Small intestine (tissue), 7 donors: ENCODE measurements at regions not wholly inside any gene's neighbourhood (a gene's known extent, or its start where the extent isn't known, plus 50 kb on each side); places are given as distances from the start of the nearest gene placed in this dataset.
"Not testable (repeated sequence)": the region's sequence is repeated elsewhere in the genome, so short reads cannot be mapped to it uniquely, and the experiment has no call there.

Experiments
- DNase-seq, 2 donors: peaks; one replicate each; pipeline versions ENCODE4 v3.0.0 to v3.0.0-alpha.2; 2013
- FAIRE-seq: peaks from 2 replicates; lab custom pipeline; 2012; peaks lifted over from hg19 to GRCh38; lab: Jason Lieb, UNC
- H3K27ac ChIP-seq, 3 donors: one replicate each; pipeline ENCODE4 v1.5.1; 2013; ENCODE audit warnings: low read length in 2 of 3, mild to moderate bottlenecking in 2 of 3, control low read depth in 1 of 3, inconsistent platforms in 1 of 3, low read depth in 1 of 3, moderate library complexity in 1 of 3
- H3K27me3 ChIP-seq, 3 donors: one replicate each; pipeline ENCODE4 v1.6.1; 2013; ENCODE audit warnings: low read length in 3 of 3, inconsistent platforms in 1 of 3; ENCODE audit not compliant: control insufficient read depth in 3 of 3, insufficient read depth in 3 of 3
- H3K36me3 ChIP-seq, 3 donors: one replicate each; pipeline ENCODE4 v1.6.1; 2013; ENCODE audit warnings: low read length in 3 of 3, inconsistent platforms in 1 of 3, low read depth in 1 of 3, mild to moderate bottlenecking in 1 of 3, moderate library complexity in 1 of 3; ENCODE audit not compliant: control insufficient read depth in 3 of 3, insufficient read depth in 2 of 3
- H3K4me1 ChIP-seq, 3 donors: one replicate each; pipeline ENCODE4 v1.6.1; 2013; ENCODE audit warnings: low read length in 2 of 3, inconsistent platforms in 1 of 3, low read depth in 1 of 3, mild to moderate bottlenecking in 1 of 3, moderate library complexity in 1 of 3; ENCODE audit not compliant: control insufficient read depth in 3 of 3, insufficient read depth in 2 of 3
- H3K4me3 ChIP-seq, 3 donors: one replicate each; pipeline ENCODE4 v1.5.1; 2013; ENCODE audit warnings: low read length in 3 of 3, control low read depth in 1 of 3, inconsistent platforms in 1 of 3, low read depth in 1 of 3, mild to moderate bottlenecking in 1 of 3, moderate library complexity in 1 of 3
- H3K9me3 ChIP-seq, 2 donors: one replicate each; pipeline ENCODE4 v1.6.1; 2013; ENCODE audit warnings: low read depth in 1 of 2, low read length in 1 of 2; ENCODE audit not compliant: control insufficient read depth in 2 of 2, insufficient read depth in 1 of 2
- WGBS, 3 donors: extraction: QIAGEN DNeasy Blood & Tissue Kit; methylation state at CpG; one replicate each; pipeline ENCODE4 v1.1.7; 2013; 5-methylcytosine and 5-hydroxymethylcytosine counted together
- donor health status: healthy with polysubstance abuse.
- donor health status: control.
- donor health status: control.
- donor health status: Bipolar disorder and iron deficiency.
- donor health status: healthy.

DNA sequence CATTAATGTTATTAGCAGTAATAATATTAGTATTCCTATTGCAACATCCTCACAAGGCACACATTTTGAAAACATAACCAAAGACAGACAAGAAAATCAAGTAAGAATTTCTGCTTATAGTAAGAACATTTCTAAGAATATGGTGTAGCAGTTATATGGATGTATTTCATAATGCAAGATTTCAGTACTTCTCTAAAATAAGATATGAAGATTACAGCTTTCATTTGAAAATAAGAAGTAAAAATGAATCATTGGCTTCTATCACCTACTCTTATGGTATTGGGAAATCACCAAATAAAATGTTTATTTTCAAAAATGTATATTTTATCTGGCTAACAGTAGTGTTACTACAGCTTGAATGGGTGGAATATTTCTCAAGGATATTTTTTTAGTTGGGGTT, 103.8 kb upstream of the USP25 start:
- no peak for FAIRE-seq

DNA sequence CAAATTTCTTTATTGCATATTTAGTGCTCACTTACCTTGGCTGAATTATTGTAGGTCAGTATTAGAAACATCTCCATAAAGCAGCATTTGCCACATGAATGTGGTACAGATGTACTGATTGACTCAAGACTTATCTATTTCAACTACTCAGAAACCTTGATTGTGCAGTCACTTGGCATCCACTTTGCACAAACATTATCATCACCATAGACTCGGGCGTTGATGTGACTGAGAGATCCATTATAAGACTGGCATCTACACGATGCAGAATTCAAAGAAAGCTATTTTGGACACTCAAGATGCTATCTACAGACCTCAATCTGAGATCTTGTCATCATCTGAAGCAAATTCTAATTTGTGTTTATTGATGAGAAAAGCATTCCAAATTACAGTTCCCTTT, 102.8 kb upstream of the USP25 start:
- FAIRE-seq: no peak
- no peaks in the 10 kb centered on the region for H3K36me3 ChIP-seq
- 71 to 82% (median 80%) methylated on average over 3 of the region's 3 CpGs for WGBS, 3 donors

More for the DNA sequence above, 103.8 kb upstream of the USP25 start:
- H3K27ac ChIP-seq: no peak overlapping the region
- DNase-seq: no peak
- H3K4me3 ChIP-seq: no peak overlapping the region
- no peaks in the 10 kb centered on the region for H3K27me3 ChIP-seq
- H3K36me3 ChIP-seq: no peaks in the 10 kb centered on the region
- H3K9me3 ChIP-seq: no peaks in the 10 kb centered on the region
- H3K4me1 ChIP-seq: no peaks in the 10 kb centered on the region

DNA sequence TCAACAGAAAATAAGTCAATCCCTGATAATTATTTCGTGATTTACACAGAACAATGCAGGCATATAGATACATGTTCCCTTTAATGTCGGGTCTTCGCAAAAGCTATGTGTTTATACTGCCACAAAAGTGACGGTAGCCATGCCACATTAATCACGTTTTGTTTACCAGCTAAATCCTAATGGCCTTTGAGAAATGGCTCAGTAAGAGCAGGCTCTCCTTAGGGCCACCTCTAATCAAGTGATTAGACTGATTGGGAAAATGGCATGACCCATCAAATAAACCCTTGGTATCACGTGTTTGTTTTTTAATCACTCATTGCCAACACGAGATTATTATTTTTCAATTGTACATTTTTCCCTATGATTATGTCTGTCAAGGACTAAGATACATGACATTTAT, 102.0 kb upstream of the USP25 start:
- peak in 1 of 2 donors; percentile 12 for DNase-seq
- 24 to 37% (median 30%) methylated on average over 7 of the region's 7 CpGs for WGBS, 3 donors
- H3K4me3 ChIP-seq: no peak overlapping the region
- H3K36me3 ChIP-seq: no peaks in the 10 kb centered on the region
- no peaks in the 10 kb centered on the region for H3K27me3 ChIP-seq
- H3K27ac ChIP-seq: no peak overlapping the region
- FAIRE-seq: no peak
- H3K9me3 ChIP-seq: no peaks in the 10 kb centered on the region
- H3K4me1 ChIP-seq: no peaks in the 10 kb centered on the region

More for the DNA sequence above, 102.8 kb upstream of the USP25 start:
- DNase-seq: no peak
- Histone ChIP-seq H3K27ac (no peak overlapping the region), H3K27me3 (no peaks in the 10 kb centered on the region), H3K4me3 (no peak overlapping the region), H3K9me3 (no peaks in the 10 kb centered on the region), H3K4me1 (no peaks in the 10 kb centered on the region)

DNA sequence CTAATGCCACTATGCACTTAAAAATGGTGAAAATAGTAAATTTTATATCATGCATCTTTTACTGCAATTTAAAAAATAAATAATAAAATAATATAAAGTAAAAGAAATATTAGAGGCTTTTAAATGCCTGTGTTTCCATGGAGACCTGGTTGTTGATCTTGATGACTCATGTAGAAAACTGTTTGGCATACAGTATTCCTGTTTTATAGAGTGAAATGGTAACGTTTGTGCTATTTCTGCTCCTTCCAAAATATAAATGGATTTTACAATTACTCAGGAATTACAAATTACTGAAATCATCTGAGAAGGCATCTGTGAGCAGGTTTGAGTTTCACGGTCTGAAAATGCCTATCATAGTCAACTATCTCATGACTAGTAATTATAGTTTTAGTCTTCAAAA, 98.4 kb upstream of the USP25 start:
- H3K4me1 ChIP-seq: no peaks in the 10 kb centered on the region
- no peak overlapping the region for H3K4me3 ChIP-seq
- FAIRE-seq (no peak), DNase-seq (no peak)
- no peak overlapping the region for H3K27ac ChIP-seq
- H3K27me3 ChIP-seq: no peaks in the 10 kb centered on the region
- no peaks in the 10 kb centered on the region for H3K36me3 ChIP-seq
- WGBS, 3 donors: 25 to 28% (median 27%) methylated on average over 2 of the region's 2 CpGs
- H3K9me3 ChIP-seq: no peaks in the 10 kb centered on the region

DNA sequence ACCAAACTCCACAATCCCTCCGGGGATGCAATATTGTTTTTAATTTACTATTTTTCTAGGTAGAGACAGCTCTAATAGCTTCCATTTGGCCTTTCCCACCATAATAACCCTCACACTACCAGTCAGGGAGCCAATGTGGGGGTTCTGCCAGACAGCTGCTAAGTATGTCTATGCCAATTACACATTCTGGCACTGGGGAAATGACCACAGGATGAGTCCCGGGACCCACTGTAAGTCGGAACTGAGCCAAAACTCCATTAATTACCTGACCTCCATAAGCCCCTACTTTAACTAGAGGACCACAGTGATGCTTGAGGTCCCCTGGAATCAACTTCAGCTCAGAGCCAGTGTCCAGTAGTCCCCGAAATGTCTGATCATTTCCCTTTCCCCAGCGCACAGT, 95.2 kb upstream of the USP25 start:
- not testable (repeated sequence) for H3K27me3 ChIP-seq, H3K36me3 ChIP-seq, H3K9me3 ChIP-seq, H3K4me1 ChIP-seq, H3K4me3 ChIP-seq, H3K27ac ChIP-seq, DNase-seq, FAIRE-seq
- 78 to 79% (median 79%) methylated on average over 5 of the region's 5 CpGs for WGBS, 3 donors

DNA sequence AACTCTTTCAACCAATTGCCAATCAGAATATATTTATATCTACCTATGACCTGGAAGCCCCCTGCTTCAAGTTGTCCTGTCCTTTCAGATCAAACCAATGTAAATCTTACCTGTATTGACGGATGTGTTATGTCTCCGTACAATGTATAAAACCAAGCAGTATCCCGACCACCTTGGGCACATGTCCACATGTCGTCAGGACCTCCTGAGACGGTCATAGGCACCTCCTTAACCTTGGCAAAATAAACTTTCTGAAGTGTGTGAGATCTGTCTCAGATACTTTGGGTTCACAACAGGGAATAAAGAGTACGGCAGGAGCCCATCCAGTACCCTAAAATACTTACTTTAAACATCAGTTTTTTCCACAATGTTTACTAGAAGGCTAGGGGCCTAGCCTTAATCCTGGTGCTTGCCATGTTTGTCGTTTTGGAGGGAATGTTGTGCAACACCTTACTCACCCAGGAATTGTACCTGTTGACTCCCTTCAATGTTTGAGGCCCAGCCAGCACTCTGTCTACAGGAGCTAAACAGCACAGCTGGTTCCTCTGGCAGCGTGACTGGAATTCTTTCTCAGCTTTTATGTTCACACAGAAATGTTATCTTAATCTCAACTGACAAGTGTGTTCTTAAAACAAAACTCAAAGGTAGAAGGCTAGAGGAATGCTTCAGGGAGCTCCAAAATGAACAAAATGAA, 90.8 kb upstream of the USP25 start:
- no peaks in the 10 kb centered on the region for H3K4me1 ChIP-seq
- 68 to 78% (median 76%) methylated on average over 8 of the region's 8 CpGs for WGBS, 3 donors
- H3K4me3 ChIP-seq: no peak overlapping the region
- H3K27me3 ChIP-seq: no peaks in the 10 kb centered on the region
- no peaks in the 10 kb centered on the region for H3K36me3 ChIP-seq
- no peak overlapping the region for H3K27ac ChIP-seq
- DNase-seq: peak; percentile 23 to 25
- no peaks in the 10 kb centered on the region for H3K9me3 ChIP-seq
- FAIRE-seq: no peak

DNA sequence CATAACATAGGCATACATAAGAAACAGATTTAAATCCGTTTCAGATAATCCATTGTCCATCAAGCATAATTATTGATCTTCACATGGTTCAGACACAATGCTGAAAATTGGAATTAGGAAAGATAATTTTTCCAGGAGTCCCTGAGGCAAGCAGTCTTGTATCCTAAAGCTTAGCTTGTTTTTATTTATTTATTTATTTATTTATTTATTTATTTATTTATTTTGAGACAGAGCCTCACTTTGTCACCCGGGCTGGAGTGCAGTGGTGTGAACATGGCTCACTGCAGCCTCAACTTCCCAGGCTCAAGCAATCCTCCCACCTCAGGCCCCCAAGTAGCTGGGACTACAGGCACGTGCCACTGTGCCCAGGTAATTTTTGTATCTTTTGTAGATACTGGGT, 89.7 kb upstream of the USP25 start:
- FAIRE-seq, H3K4me3 ChIP-seq, DNase-seq, H3K27ac ChIP-seq, H3K27me3 ChIP-seq, H3K9me3 ChIP-seq, H3K36me3 ChIP-seq, H3K4me1 ChIP-seq: not testable (repeated sequence)
- WGBS, 3 donors: 87 to 93% (median 90%) methylated on average over 3 of the region's 3 CpGs

DNA sequence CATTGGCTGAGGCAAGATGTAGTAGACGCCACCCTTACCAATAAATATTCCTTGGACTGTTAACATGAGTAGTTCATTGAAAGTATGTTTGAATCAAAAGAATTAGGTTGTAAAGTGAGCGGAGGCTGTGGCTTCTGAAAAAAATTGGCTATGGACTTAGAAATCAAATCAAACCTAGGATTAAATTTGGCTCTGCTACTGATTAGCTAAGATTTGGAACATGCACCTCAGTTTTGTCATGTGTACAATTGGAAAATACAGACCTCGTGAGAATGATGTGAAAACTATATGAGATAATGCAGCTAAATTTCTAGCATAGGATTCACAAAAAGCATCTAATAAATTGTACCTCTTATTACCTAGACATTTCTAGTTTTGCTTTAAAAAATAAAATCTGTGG, 85.3 kb upstream of the USP25 start:
- H3K27ac ChIP-seq: no peak overlapping the region
- no peaks in the 10 kb centered on the region for H3K4me1 ChIP-seq
- H3K36me3 ChIP-seq: no peaks in the 10 kb centered on the region
- no peak overlapping the region for H3K4me3 ChIP-seq
- no peaks in the 10 kb centered on the region for H3K9me3 ChIP-seq
- DNase-seq (no peak), FAIRE-seq (no peak)
- no peaks in the 10 kb centered on the region for H3K27me3 ChIP-seq
- 86 to 89% (median 86%) methylated on average over 3 of the region's 3 CpGs for WGBS, 3 donors

DNA sequence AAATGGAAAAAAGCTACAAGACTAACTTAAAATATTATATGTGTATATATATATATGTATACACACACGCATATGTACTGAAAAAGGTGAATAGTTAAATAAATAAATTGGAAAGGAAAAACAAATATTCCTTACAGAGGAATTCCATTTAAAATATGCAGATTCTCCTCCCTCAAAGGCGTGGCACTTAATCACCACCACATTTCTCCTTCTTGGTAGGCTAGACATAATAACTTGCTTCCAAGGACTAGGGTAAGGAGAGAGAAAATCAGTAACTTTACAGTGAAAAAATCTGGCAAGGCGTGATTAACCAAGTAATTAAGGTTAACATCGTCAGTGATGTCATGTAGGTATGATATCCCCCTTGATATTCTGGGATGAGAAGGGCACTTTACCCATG, 84.0 kb upstream of the USP25 start:
- H3K27ac ChIP-seq: no peak overlapping the region
- FAIRE-seq: no peak
- no peaks in the 10 kb centered on the region for H3K9me3 ChIP-seq
- H3K27me3 ChIP-seq: no peaks in the 10 kb centered on the region
- no peak overlapping the region for H3K4me3 ChIP-seq
- no peaks in the 10 kb centered on the region for H3K4me1 ChIP-seq
- WGBS, 3 donors: 87 to 90% (median 89%) methylated on average over 4 of the region's 4 CpGs
- no peaks in the 10 kb centered on the region for H3K36me3 ChIP-seq
- DNase-seq: no peak
